ENCODE measurements at regions not wholly inside any gene's neighbourhood (a gene's known extent, or its start where the extent isn't known, plus 50 kb on each side); places are given as distances from the start of the nearest gene placed in this dataset.

GRCh38 chr20:60257671-60258070, 299.4 kb downstream of the CDH26 start:
- Histone ChIP-seq H3K27me3 (peaks cover 22% of the 10 kb centered on the region), H3K9me3 (replicated peaks) (no peaks in the 10 kb centered on the region), H3K4me1 (no peaks in the 10 kb centered on the region), H3K4me3 (no peak overlapping the region), H3K27ac (no peak overlapping the region), H3K36me3 (no peaks in the 10 kb centered on the region)
- no peak for DNase-seq

GRCh38 chr20:60258255-60258863, 300.1 kb downstream of the CDH26 start:
- Histone ChIP-seq H3K9me3 (replicated peaks) (no peaks in the 10 kb centered on the region), H3K27ac (no peak overlapping the region), H3K4me3 (no peak overlapping the region), H3K27me3 (peaks cover 20% of the 10 kb centered on the region), H3K4me1 (no peaks in the 10 kb centered on the region), H3K36me3 (no peaks in the 10 kb centered on the region)
- DNase-seq = no peak

- no peak overlapping the region for H3K4me3 ChIP-seq
- no peak overlapping the region for H3K27ac ChIP-seq
- H3K36me3 ChIP-seq = no peaks in the 10 kb centered on the region
- no peak for DNase-seq
- no peaks in the 10 kb centered on the region for H3K4me1 ChIP-seq
- H3K27me3 ChIP-seq = peaks cover 16% of the 10 kb centered on the region
- H3K9me3 ChIP-seq (replicated peaks) = no peaks in the 10 kb centered on the region
Observed at GRCh38 chr20:60261333-60261732, 303.1 kb downstream of the CDH26 start.

GRCh38 chr20:60262967-60263603, 304.9 kb downstream of the CDH26 start:
- H3K9me3 ChIP-seq (replicated peaks) = no peaks in the 10 kb centered on the region
- no peaks in the 10 kb centered on the region for H3K4me1 ChIP-seq
- no peaks in the 10 kb centered on the region for H3K36me3 ChIP-seq
- peak; percentile 33 to 70 for DNase-seq
- H3K27ac ChIP-seq = no peak overlapping the region
- no peak overlapping the region for H3K4me3 ChIP-seq
- peaks cover 16% of the 10 kb centered on the region for H3K27me3 ChIP-seq

GRCh38 chr20:60263725-60264709, 305.8 kb downstream of the CDH26 start:
- no peak for DNase-seq

GRCh38 chr20:60266177-60266823, 308.1 kb downstream of the CDH26 start:
- H3K4me1 ChIP-seq = no peaks in the 10 kb centered on the region
- DNase-seq = peak in 1 of 2 experiments; percentile 23
- peaks cover 10% of the 10 kb centered on the region; the same call in 1 of the 2 replicates for H3K27me3 ChIP-seq
- no peak overlapping the region for H3K27ac ChIP-seq
- H3K4me3 ChIP-seq = no peak overlapping the region
- no peaks in the 10 kb centered on the region for H3K9me3 ChIP-seq (replicated peaks)
- H3K36me3 ChIP-seq = no peaks in the 10 kb centered on the region

More at GRCh38 chr20:60263725-60264709, 305.8 kb downstream of the CDH26 start:
- Histone ChIP-seq H3K27ac (no peak overlapping the region), H3K36me3 (no peaks in the 10 kb centered on the region), H3K9me3 (replicated peaks) (no peaks in the 10 kb centered on the region), H3K27me3 (peaks cover 16% of the 10 kb centered on the region), H3K4me1 (no peaks in the 10 kb centered on the region), H3K4me3 (no peak overlapping the region)

- H3K27ac ChIP-seq = no peak overlapping the region
- H3K9me3 ChIP-seq (replicated peaks) = no peaks in the 10 kb centered on the region
- peaks cover 2% of the 10 kb centered on the region for H3K27me3 ChIP-seq
- peak in 1 of 2 experiments; percentile 18 for DNase-seq
- H3K36me3 ChIP-seq = no peaks in the 10 kb centered on the region
- H3K4me3 ChIP-seq = no peak overlapping the region
- no peaks in the 10 kb centered on the region for H3K4me1 ChIP-seq
Observed at GRCh38 chr20:60268491-60268890, 310.3 kb downstream of the CDH26 start.

DNA sequence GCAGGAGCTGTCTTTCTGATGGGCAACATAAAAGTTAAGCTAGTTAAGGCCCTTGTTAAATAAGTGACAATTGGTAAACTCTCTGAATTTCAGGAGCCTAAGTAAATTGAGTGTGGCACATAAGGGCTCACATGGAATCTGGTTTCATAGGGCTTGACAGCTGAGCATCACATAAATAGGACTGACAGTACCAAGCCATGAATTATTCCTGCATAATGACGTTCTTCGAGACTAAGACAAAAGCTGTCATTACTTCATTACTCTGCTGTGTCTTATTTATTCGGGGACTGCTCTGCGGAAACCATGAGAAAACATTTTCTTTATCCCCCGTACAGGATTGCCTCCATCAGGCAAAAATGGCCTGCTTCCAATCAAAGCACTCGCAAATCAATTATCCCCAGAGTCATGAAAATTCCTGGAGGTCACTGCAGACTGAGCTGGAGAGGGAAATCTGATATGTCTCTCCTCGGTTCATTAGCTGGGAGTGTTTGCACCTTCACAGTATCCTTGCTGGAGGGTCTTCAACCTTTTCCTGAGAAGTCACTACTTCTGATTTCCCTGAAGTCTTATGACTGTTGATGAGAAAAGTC, 311.4 kb downstream of the CDH26 start:
- no peak overlapping the region for H3K4me3 ChIP-seq
- no peaks in the 10 kb centered on the region for H3K9me3 ChIP-seq (replicated peaks)
- H3K27ac ChIP-seq = no peak overlapping the region
- no peaks in the 10 kb centered on the region for H3K36me3 ChIP-seq
- H3K4me1 ChIP-seq = no peaks in the 10 kb centered on the region
- DNase-seq = no peak
- H3K27me3 ChIP-seq = peaks cover 2% of the 10 kb centered on the region

DNA sequence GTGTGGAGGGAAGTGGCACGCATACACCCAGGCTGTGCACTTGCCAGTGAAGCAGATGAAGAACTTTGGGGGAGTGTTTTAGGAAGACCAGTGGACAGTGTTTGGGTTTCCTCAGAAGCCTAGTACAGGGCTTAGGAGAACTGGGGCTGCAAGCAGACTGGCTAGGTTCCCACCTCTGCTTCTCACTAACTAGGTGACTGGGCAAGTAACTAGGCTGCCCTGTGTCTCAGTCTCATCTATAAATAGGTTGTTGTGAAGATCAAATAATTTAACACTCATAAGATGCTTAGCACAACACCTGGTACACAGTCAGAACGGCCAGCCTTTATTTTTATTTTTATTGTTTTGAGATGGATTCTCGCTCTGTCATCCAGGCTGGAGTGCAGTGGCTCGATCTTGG, 312.1 kb downstream of the CDH26 start:
- Histone ChIP-seq H3K36me3 (no peaks in the 10 kb centered on the region), H3K27me3 (peaks cover 2% of the 10 kb centered on the region), H3K4me3 (no peak overlapping the region), H3K27ac (no peak overlapping the region), H3K4me1 (no peaks in the 10 kb centered on the region), H3K9me3 (replicated peaks) (no peaks in the 10 kb centered on the region)
- no peak for DNase-seq

GRCh38 chr20:60271597-60271996, 313.4 kb downstream of the CDH26 start:
- Histone ChIP-seq H3K4me3 (no peak overlapping the region), H3K27ac (no peak overlapping the region), H3K27me3 (peaks cover 2% of the 10 kb centered on the region), H3K9me3 (replicated peaks) (no peaks in the 10 kb centered on the region), H3K36me3 (no peaks in the 10 kb centered on the region), H3K4me1 (no peaks in the 10 kb centered on the region)
- no peak for DNase-seq

- no peak overlapping the region for H3K27ac ChIP-seq
Observed at GRCh38 chr20:60272790-60273189, 314.6 kb downstream of the CDH26 start.

DNA sequence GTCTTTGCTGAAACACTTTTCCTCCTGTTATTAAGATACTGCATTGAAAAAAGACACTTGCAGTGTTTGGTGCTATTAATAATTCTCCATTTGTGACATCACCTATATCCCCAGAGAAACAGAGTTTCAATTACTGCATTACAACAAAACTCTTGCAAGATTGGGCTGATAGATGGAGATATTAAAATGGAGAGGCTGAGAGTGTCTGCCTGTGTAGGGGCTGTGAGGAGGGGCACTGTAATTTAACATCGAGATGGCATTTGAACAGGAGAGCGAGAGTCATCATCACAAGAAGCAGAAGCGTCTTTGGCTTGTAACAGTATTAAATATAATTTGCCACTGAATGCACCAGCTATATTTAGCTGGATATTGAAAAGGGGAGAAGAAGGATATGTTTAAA, 316.5 kb downstream of the CDH26 start:
- Histone ChIP-seq H3K36me3 (no peaks in the 10 kb centered on the region), H3K4me3 (no peak overlapping the region), H3K27me3 (peaks cover 2% of the 10 kb centered on the region), H3K27ac (no peak overlapping the region), H3K4me1 (no peaks in the 10 kb centered on the region), H3K9me3 (replicated peaks) (no peaks in the 10 kb centered on the region)
- DNase-seq = no peak

More at GRCh38 chr20:60272790-60273189, 314.6 kb downstream of the CDH26 start:
- Histone ChIP-seq H3K36me3 (no peaks in the 10 kb centered on the region), H3K4me3 (no peak overlapping the region), H3K9me3 (replicated peaks) (no peaks in the 10 kb centered on the region), H3K27me3 (peaks cover 2% of the 10 kb centered on the region), H3K4me1 (no peaks in the 10 kb centered on the region)
- DNase-seq = no peak

DNA sequence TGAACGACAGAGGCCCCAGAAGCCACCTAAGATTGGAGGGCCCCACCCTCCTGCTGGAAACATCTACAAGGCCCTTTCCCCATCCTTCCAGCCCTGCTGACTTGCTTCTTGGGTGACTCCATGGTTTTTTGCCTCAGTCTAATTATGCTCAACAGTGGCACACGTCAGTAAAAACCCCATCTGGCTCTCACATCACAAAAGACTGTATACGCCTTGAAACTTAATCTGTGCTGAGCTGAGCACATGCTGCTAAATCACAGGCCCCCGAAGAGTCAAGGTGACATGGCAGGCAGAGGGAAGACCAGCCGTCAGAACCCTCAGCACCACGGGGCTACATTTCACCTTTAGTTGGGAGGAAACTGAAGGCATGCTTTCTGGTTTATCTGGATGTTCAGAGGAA, 323.1 kb downstream of the CDH26 start:
- H3K27me3 ChIP-seq = no peaks in the 10 kb centered on the region
- H3K36me3 ChIP-seq = no peaks in the 10 kb centered on the region
- H3K27ac ChIP-seq = no peak overlapping the region
- no peak for DNase-seq
- H3K4me3 ChIP-seq = no peak overlapping the region
- no peaks in the 10 kb centered on the region for H3K4me1 ChIP-seq
- H3K9me3 ChIP-seq (replicated peaks) = peaks cover 23% of the 10 kb centered on the region

DNA sequence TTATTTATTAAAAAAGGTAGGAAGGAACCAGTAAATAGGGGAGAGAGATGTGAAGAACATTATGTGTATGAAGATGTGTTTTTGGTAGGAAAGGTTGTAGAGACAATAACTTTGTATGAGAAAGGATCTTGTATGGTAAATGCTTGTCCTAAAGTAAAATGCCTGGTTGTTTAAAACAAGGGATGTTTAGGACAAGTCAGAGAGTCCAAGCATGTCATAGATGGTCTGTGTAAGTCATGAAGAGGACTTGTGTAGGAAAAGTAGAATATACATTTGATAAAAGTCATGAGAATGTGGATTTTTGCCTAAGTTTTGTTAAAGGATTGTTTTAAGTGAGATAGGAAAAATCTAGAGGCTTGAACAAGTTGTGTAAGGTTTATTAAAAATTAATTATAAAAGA, 325.1 kb downstream of the CDH26 start:
- Histone ChIP-seq H3K36me3 (no peaks in the 10 kb centered on the region), H3K27me3 (no peaks in the 10 kb centered on the region), H3K27ac (no peak overlapping the region), H3K4me3 (no peak overlapping the region), H3K9me3 (replicated peaks) (peaks cover 23% of the 10 kb centered on the region), H3K4me1 (no peaks in the 10 kb centered on the region)
- peak in 1 of 2 experiments; percentile 45 for DNase-seq
